Calu3 (cell line): ENCODE measurements at regions not wholly inside any gene's neighbourhood (a gene's known extent, or its start where the extent isn't known, plus 50 kb on each side); places are given as distances from the start of the nearest gene placed in this dataset.

ENCODE experiments used
- BruUV-seq: library from RNA; stranded (reverse); fragments of 400-500 nt; replicated peaks from 2 replicates; lab custom pipeline; 2021; lab: Mats Ljungman, UMichigan
- CTCF ChIA-PET: fragments of 300-600 bp; sonication (Branson Sonifier 250); formaldehyde crosslinking; loops from one replicate; lab custom pipeline; 2022; ENCODE audit warnings: antibody characterized with exemption; lab: Charles Lee
- DNase-seq: peaks from one replicate; pipeline ENCODE4 v3.0.0; 2022
- H3K27ac Mint-ChIP-seq: one replicate; pipeline ENCODE4 v1.8.0; 2022; ENCODE audit warnings: mixed read lengths; ENCODE audit not compliant: unreplicated experiment
- H3K27me3 Mint-ChIP-seq: one replicate; pipeline ENCODE4 v1.8.0; 2022; ENCODE audit warnings: mixed read lengths; ENCODE audit not compliant: unreplicated experiment
- H3K36me3 Mint-ChIP-seq: one replicate; pipeline ENCODE4 v1.8.0; 2022; ENCODE audit warnings: mild to moderate bottlenecking, moderate library complexity, mixed read lengths; ENCODE audit not compliant: insufficient read depth, unreplicated experiment
- H3K4me1 Mint-ChIP-seq: one replicate; pipeline ENCODE4 v1.8.0; 2022; ENCODE audit warnings: mild to moderate bottlenecking, low read depth, mixed read lengths; ENCODE audit not compliant: unreplicated experiment
- H3K4me3 Mint-ChIP-seq: one replicate; pipeline ENCODE4 v1.8.0; 2022; ENCODE audit warnings: mild to moderate bottlenecking, low read depth, moderate library complexity, mixed read lengths; ENCODE audit not compliant: unreplicated experiment
- H3K9me3 Mint-ChIP-seq: one replicate; pipeline ENCODE4 v1.8.0; 2022; ENCODE audit warnings: low read depth, mixed read lengths; ENCODE audit not compliant: unreplicated experiment
- CTCF ChIP-seq: fragments of 200-600 bp; IDR thresholded peaks from one replicate; pipeline ENCODE4 v1.8.0; 2022; ENCODE audit warnings: antibody characterized with exemption; ENCODE audit not compliant: unreplicated experiment
- intact Hi-C: fragments of 100-400 bp; cut with micrococcal nuclease; formaldehyde crosslinking; loops from one replicate; pipeline ENCODE4 v1.10.0; 2022; ENCODE audit not compliant: unreplicated experiment

GRCh38 chr4:27318740-27319139, 458.1 kb downstream of the STIM2 start:
- CTCF ChIA-PET: interaction anchor here (1.1 to 2.1 kb wide), 2 partner anchors 142 to 270 kb away, joined by 3 to 11 read pairs; no protein-coding TSS in a partner anchor
- no peaks in the 10 kb centered on the region for H3K27me3 Mint-ChIP-seq
- peak overlapping the region; percentile 44 for H3K27ac Mint-ChIP-seq
- no peaks in the 10 kb centered on the region for H3K36me3 Mint-ChIP-seq
- H3K4me1 Mint-ChIP-seq: peaks cover 24% of the 10 kb centered on the region
- H3K9me3 Mint-ChIP-seq: peaks cover 2% of the 10 kb centered on the region
- no TSS peak for BruUV-seq
- DNase-seq: peak; percentile 55
- no peak for TF ChIP-seq CTCF
- intact Hi-C loops: loop anchor here (1.0 to 2.0 kb wide), 3 partner anchors 142 to 270 kb away; no protein-coding TSS in a partner anchor
- H3K4me3 Mint-ChIP-seq: no peak overlapping the region

GRCh38 chr4:27326991-27327390, 466.4 kb downstream of the STIM2 start:
- intact Hi-C loops: no loop called here
- TF ChIP-seq CTCF: no peak
- no peak for DNase-seq
- H3K4me1 Mint-ChIP-seq: no peaks in the 10 kb centered on the region
- no peaks in the 10 kb centered on the region for H3K36me3 Mint-ChIP-seq
- H3K27ac Mint-ChIP-seq: no peak overlapping the region
- H3K9me3 Mint-ChIP-seq: no peaks in the 10 kb centered on the region
- CTCF ChIA-PET: interaction anchor here (0.5 kb wide), 1 partner anchor 183 kb away, joined by 4 read pairs; no protein-coding TSS in a partner anchor
- no TSS peak for BruUV-seq
- no peak overlapping the region for H3K4me3 Mint-ChIP-seq
- no peaks in the 10 kb centered on the region for H3K27me3 Mint-ChIP-seq

- BruUV-seq: no TSS peak
- Mint-ChIP-seq H3K4me1 (no peaks in the 10 kb centered on the region), H3K27ac (no peak overlapping the region), H3K4me3 (no peak overlapping the region), H3K36me3 (no peaks in the 10 kb centered on the region), H3K27me3 (no peaks in the 10 kb centered on the region), H3K9me3 (no peaks in the 10 kb centered on the region)
- intact Hi-C loops: no loop called here
- CTCF ChIA-PET: interaction anchor here (0.5 kb wide), 1 partner anchor 184 kb away, joined by 4 read pairs; no protein-coding TSS in a partner anchor
- no peak for TF ChIP-seq CTCF
- DNase-seq: no peak
These were observed 467.0 kb downstream of the STIM2 start for GRCh38 chr4:27327421-27328181.

GRCh38 chr4:27338530-27338929, 477.9 kb downstream of the STIM2 start:
- CTCF ChIA-PET: no interaction called here
- Mint-ChIP-seq H3K27ac (no peak overlapping the region), H3K4me1 (no peaks in the 10 kb centered on the region), H3K9me3 (no peaks in the 10 kb centered on the region), H3K27me3 (no peaks in the 10 kb centered on the region), H3K4me3 (no peak overlapping the region), H3K36me3 (no peaks in the 10 kb centered on the region)
- intact Hi-C loops: no loop called here
- DNase-seq: no peak
- BruUV-seq: no TSS peak
- no peak for TF ChIP-seq CTCF
